HG02885 (cell line): ENCODE measurements at regions not wholly inside any gene's neighbourhood (a gene's known extent, or its start where the extent isn't known, plus 50 kb on each side); places are given as distances from the start of the nearest gene placed in this dataset.
"Not testable (repeated sequence)": the region's sequence is repeated elsewhere in the genome, so short reads cannot be mapped to it uniquely, and the experiment has no call there.

Experiments used
- ATAC-seq: cut with Tn5 transposase; IDR thresholded peaks from one replicate; pipeline ENCODE4 v1.9.1; 2021; ENCODE audit warnings: mild to moderate bottlenecking; ENCODE audit not compliant: unreplicated experiment, poor library complexity

- ATAC-seq: no peak
Measured at GRCh38 chr12:97784904-97785303, 322.3 kb downstream of the RMST start.

- no peak for ATAC-seq
Measured at GRCh38 chr12:97790281-97790680, 327.7 kb downstream of the RMST start.

GRCh38 chr12:97797473-97797872 is 334.9 kb downstream of the RMST start:
- ATAC-seq: no peak

GRCh38 chr12:97800561-97800960 is 338.0 kb downstream of the RMST start:
- no peak for ATAC-seq

GRCh38 chr12:97801471-97802059 is 339.0 kb downstream of the RMST start:
- ATAC-seq: no peak

- ATAC-seq: no peak
Measured at GRCh38 chr12:97805146-97805545, 342.5 kb downstream of the RMST start.

GRCh38 chr12:97813301-97813700 is 350.7 kb downstream of the RMST start:
- no peak for ATAC-seq

GRCh38 chr12:97821806-97822205 is 359.2 kb downstream of the RMST start:
- ATAC-seq: no peak

- no peak for ATAC-seq
Measured at GRCh38 chr12:97835541-97835940, 372.9 kb downstream of the RMST start.

GRCh38 chr12:97837401-97837800 is 374.8 kb downstream of the RMST start:
- no peak for ATAC-seq

GRCh38 chr12:97848051-97848450 is 385.4 kb downstream of the RMST start:
- no peak for ATAC-seq

GRCh38 chr12:97854477-97854876 is 391.9 kb downstream of the RMST start:
- no peak for ATAC-seq

- no peak for ATAC-seq
Measured at GRCh38 chr12:97862072-97862471, 399.5 kb downstream of the RMST start.

- no peak for ATAC-seq
Measured at GRCh38 chr12:97875064-97875463, 412.5 kb downstream of the RMST start.

- ATAC-seq: no peak
Measured at GRCh38 chr12:97876780-97877179, 414.2 kb downstream of the RMST start.

- no peak for ATAC-seq
Measured at GRCh38 chr12:97877404-97877803, 414.8 kb downstream of the RMST start.

GRCh38 chr12:97886511-97887176 is 424.0 kb downstream of the RMST start:
- ATAC-seq: no peak

GRCh38 chr12:97897881-97898280 is 435.3 kb downstream of the RMST start:
- ATAC-seq: not testable (repeated sequence)

- no peak for ATAC-seq
Measured at GRCh38 chr12:97899529-97899928, 436.9 kb downstream of the RMST start.

- no peak for ATAC-seq
Measured at GRCh38 chr12:97899956-97900355, 437.4 kb downstream of the RMST start.

- no peak for ATAC-seq
Measured at GRCh38 chr12:97903356-97903755, 440.8 kb downstream of the RMST start.

- ATAC-seq: no peak
Measured at GRCh38 chr12:97907504-97907903, 444.9 kb downstream of the RMST start.
